ENCODE measurements at regions not wholly inside any gene's neighbourhood (a gene's known extent, or its start where the extent isn't known, plus 50 kb on each side); places are given as distances from the start of the nearest gene placed in this dataset.

DNA sequence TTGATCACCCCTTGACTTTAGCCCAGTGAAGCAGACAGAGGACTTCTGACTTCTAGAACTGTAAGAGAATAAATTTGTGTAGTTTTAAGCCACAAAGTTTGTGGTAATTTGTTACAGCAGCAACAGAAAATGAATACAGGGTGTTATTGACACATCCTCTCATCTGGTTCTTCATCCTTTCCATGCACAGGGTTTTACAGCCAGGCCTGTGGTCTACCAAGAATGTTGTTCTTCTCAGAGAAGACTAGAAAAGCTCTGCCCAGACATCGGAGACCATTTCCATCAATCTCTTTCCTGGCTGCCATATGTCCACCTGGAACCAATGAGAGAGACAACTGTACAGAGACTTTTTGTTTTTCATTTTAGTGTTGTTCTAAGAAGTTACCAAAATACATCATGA is 308.2 kb upstream of the AMIGO2 start:
- DNase-seq (ENCODE audit: low spot score), result no peak
- TF ChIP-seq, protein P1, sequence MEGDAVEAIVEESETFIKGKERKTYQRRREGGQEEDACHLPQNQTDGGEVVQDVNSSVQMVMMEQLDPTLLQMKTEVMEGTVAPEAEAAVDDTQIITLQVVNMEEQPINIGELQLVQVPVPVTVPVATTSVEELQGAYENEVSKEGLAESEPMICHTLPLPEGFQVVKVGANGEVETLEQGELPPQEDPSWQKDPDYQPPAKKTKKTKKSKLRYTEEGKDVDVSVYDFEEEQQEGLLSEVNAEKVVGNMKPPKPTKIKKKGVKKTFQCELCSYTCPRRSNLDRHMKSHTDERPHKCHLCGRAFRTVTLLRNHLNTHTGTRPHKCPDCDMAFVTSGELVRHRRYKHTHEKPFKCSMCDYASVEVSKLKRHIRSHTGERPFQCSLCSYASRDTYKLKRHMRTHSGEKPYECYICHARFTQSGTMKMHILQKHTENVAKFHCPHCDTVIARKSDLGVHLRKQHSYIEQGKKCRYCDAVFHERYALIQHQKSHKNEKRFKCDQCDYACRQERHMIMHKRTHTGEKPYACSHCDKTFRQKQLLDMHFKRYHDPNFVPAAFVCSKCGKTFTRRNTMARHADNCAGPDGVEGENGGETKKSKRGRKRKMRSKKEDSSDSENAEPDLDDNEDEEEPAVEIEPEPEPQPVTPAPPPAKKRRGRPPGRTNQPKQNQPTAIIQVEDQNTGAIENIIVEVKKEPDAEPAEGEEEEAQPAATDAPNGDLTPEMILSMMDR (IDR thresholded peaks at IDR 0.05; ENCODE audit: extremely low read depth, insufficient read depth, missing control alignments), result no peak

DNA sequence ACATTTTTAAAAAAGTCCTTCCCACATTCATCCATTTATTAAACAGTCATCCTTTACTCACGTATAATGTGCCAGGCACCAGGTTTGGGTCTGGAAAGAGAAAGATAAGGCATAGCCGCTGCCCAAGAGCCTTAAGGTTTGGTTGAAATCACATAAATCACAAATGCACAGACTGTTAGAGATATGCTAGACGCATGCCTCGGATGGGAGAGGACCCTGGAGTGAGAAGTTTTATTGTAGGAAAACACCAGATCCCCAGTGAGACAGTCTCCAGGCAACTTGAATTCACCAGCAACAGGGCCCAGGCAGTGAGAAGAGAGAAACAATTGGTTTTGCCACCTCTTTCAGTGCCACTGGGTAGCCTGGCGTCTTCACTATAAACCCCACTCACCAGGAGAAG is 305.9 kb upstream of the AMIGO2 start:
- in situ Hi-C loops (cut with MboI; ENCODE audit: low pct_unique_long_range_greater_than_20kb, low sequenced_read_pairs, unreplicated experiment), result no loop called here
- TF ChIP-seq, protein P1 (IDR thresholded peaks at IDR 0.05; ENCODE audit: extremely low read depth, insufficient read depth, missing control alignments), result no peak
- DNase-seq (ENCODE audit: low spot score), result no peak

More for the DNA sequence above, 308.2 kb upstream of the AMIGO2 start:
- in situ Hi-C loops (cut with MboI; ENCODE audit: low pct_unique_long_range_greater_than_20kb, low sequenced_read_pairs, unreplicated experiment), result no loop called here

DNA sequence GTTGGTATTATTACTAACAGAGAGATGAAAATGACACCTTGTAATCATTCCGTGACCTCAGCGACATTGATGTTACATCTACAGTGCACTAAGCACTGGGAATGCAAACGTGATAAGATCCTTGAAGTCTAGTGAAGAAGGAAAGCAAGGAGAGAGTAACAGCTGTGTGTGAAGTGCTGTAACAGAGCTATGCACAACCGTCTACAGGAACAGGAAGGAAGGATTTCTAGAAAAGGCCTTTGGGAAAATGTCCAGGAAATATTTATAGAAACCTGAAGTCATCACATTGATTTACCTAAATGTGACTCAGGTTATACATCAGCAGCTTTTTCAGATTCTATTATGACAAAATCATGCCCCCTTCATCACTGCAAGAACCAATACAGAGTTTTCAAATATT is 304.2 kb upstream of the AMIGO2 start:
- in situ Hi-C loops (cut with MboI; ENCODE audit: low pct_unique_long_range_greater_than_20kb, low sequenced_read_pairs, unreplicated experiment), result no loop called here
- TF ChIP-seq, protein P1 (IDR thresholded peaks at IDR 0.05; ENCODE audit: extremely low read depth, insufficient read depth, missing control alignments), result no peak

DNA sequence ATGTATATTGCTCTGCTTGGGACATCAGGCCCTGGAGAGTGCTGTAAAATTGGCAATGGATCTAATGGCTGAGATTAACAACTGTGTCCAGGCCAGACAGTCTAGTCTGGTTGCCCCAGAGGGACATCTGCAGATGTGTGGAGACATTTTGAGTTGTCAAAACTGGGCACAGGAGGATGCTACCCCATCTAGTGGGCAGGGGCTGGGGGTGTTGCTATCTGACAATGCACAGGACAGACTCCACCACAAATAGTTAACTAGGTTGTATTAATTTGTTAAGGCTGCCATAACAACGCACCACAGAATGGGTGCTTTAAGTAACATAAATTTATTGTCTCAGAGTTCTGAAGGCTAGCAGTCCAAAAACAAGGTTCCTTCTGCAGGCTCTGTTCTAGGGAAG is 302.5 kb upstream of the AMIGO2 start:
- DNase-seq (ENCODE audit: low spot score), result no peak
- TF ChIP-seq, protein P1 (IDR thresholded peaks at IDR 0.05; ENCODE audit: extremely low read depth, insufficient read depth, missing control alignments), result no peak
- in situ Hi-C loops (cut with MboI; ENCODE audit: low pct_unique_long_range_greater_than_20kb, low sequenced_read_pairs, unreplicated experiment), result no loop called here

More for the DNA sequence above, 304.2 kb upstream of the AMIGO2 start:
- no peak for DNase-seq (ENCODE audit: low spot score)

DNA sequence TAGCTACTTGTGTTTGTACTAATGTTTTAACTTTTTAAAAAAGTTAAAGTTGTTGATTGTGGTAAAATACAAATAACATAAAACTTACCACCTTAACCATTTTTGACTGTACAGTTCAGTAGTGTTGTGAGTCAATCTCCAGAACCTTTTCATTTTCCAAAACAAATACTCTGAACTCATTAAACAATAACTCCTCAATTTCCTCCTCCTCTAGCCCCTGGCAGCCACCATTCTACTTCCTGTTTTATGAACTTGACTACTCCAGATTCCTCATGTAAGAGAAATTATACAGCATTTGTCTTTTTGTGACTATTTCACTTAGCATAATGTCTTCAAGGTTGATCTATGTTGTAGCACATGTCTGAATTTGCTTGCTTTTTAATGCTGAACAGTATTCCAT is 299.1 kb upstream of the AMIGO2 start:
- DNase-seq (ENCODE audit: low spot score), result no peak
- in situ Hi-C loops (cut with MboI; ENCODE audit: low pct_unique_long_range_greater_than_20kb, low sequenced_read_pairs, unreplicated experiment), result no loop called here
- TF ChIP-seq, protein P1 (IDR thresholded peaks at IDR 0.05; ENCODE audit: extremely low read depth, insufficient read depth, missing control alignments), result no peak

DNA sequence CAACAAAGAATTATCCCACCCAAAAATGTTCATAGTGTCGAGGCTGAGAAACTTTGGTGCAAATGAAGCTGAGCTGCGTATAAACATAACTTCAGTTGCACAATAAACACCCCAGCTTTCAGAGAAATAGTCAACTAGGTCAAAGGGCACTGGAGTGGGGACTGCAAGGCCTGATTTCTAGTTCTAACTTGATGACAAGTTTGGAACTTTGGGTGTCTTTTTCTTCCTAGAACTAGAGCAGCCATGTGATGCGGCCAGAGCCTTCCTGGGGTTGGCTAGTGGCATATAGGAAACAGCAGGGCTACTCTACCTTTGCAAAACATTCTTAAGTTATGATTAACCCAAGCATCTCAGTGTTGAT is 298.4 kb upstream of the AMIGO2 start:
- DNase-seq (ENCODE audit: low spot score), result no peak
- TF ChIP-seq, protein P1 (IDR thresholded peaks at IDR 0.05; ENCODE audit: extremely low read depth, insufficient read depth, missing control alignments), result no peak
- in situ Hi-C loops (cut with MboI; ENCODE audit: low pct_unique_long_range_greater_than_20kb, low sequenced_read_pairs, unreplicated experiment), result no loop called here

Data from GM13977 (cell line).